ENCODE measurements at regions not wholly inside any gene's neighbourhood (a gene's known extent, or its start where the extent isn't known, plus 50 kb on each side); places are given as distances from the start of the nearest gene placed in this dataset.
"Not testable (repeated sequence)": the region's sequence is repeated elsewhere in the genome, so short reads cannot be mapped to it uniquely, and the experiment has no call there.

GRCh38 chr3:164453714-164454113 is 624.6 kb downstream of the SI start:
- DNase-seq = no peak

GRCh38 chr3:164452707-164453106 is 625.6 kb downstream of the SI start:
- no peak for DNase-seq

GRCh38 chr3:164451072-164451910 is 627.0 kb downstream of the SI start:
- no peak for DNase-seq

GRCh38 chr3:164450276-164450905 is 627.9 kb downstream of the SI start:
- no peak for DNase-seq

- DNase-seq = no peak
Measured at GRCh38 chr3:164419220-164419619, 659.1 kb downstream of the SI start.

- DNase-seq = no peak
Measured at GRCh38 chr3:164418414-164418813, 659.9 kb downstream of the SI start.

- no peak for DNase-seq
Measured at GRCh38 chr3:164417955-164418354, 660.3 kb downstream of the SI start.

- DNase-seq = no peak
Measured at GRCh38 chr3:164416491-164417222, 661.6 kb downstream of the SI start.

- no peak for DNase-seq
Measured at GRCh38 chr3:164408326-164408725, 670.0 kb downstream of the SI start.

GRCh38 chr3:164407111-164407510 is 671.2 kb downstream of the SI start:
- DNase-seq = no peak

- no peak for DNase-seq
Measured at GRCh38 chr3:164406281-164406680, 672.0 kb downstream of the SI start.

- DNase-seq = no peak
Measured at GRCh38 chr3:164401923-164402322, 676.4 kb downstream of the SI start.

- not testable (repeated sequence) for DNase-seq
Measured at GRCh38 chr3:164401440-164401839, 676.9 kb downstream of the SI start.

- no peak for DNase-seq
Measured at GRCh38 chr3:164397462-164397861, 680.8 kb downstream of the SI start.

GRCh38 chr3:164393171-164393570 is 685.1 kb downstream of the SI start:
- DNase-seq = no peak

- DNase-seq = no peak
Measured at GRCh38 chr3:164390046-164390445, 688.2 kb downstream of the SI start.

- DNase-seq = no peak
Measured at GRCh38 chr3:164387236-164387635, 691.1 kb downstream of the SI start.

- DNase-seq = no peak
Measured at GRCh38 chr3:164380156-164380555, 698.1 kb downstream of the SI start.

GRCh38 chr3:164377466-164377865 is 700.8 kb downstream of the SI start:
- no peak for DNase-seq

- no peak for DNase-seq
Measured at GRCh38 chr3:164375995-164376394, 702.3 kb downstream of the SI start.

GRCh38 chr3:164375538-164375937 is 702.8 kb downstream of the SI start:
- DNase-seq = no peak

- no peak for DNase-seq
Measured at GRCh38 chr3:164371681-164372080, 706.6 kb downstream of the SI start.

- no peak for DNase-seq
Measured at GRCh38 chr3:164370970-164371369, 707.3 kb downstream of the SI start.

- DNase-seq = no peak
Measured at GRCh38 chr3:164365242-164365641, 713.1 kb downstream of the SI start.

Measured in SIG-M5 (cell line).